Right ventricle myocardium superior (tissue), 1 donor: ENCODE measurements at regions not wholly inside any gene's neighbourhood (a gene's known extent, or its start where the extent isn't known, plus 50 kb on each side); places are given as distances from the start of the nearest gene placed in this dataset.
"Not testable (repeated sequence)": the region's sequence is repeated elsewhere in the genome, so short reads cannot be mapped to it uniquely, and the experiment has no call there.

Experiments used
- ATAC-seq: fragments of 200-7000 bp; cut with Tn5 transposase; one replicate; pipeline ENCODE4 v1.9.1; 2020; ENCODE audit warnings: mild to moderate bottlenecking; ENCODE audit not compliant: poor library complexity
- DNase-seq: peaks from one replicate; pipeline ENCODE4 v3.0.0-alpha.2; 2020
- intact Hi-C: fragments of 100-400 bp; cut with DNase I; formaldehyde crosslinking; loops from one replicate; pipeline ENCODE4 v1.11.2; 2022
- donor health status: DM: no; HTN: yes; CAD: no; lungs with severe emphysema.

GRCh38 chr13:104608331-104608730, 1542.1 kb upstream of the SLC10A2 start:
- ATAC-seq (no peak), DNase-seq (no peak)
- intact Hi-C loops: no loop called here

DNA sequence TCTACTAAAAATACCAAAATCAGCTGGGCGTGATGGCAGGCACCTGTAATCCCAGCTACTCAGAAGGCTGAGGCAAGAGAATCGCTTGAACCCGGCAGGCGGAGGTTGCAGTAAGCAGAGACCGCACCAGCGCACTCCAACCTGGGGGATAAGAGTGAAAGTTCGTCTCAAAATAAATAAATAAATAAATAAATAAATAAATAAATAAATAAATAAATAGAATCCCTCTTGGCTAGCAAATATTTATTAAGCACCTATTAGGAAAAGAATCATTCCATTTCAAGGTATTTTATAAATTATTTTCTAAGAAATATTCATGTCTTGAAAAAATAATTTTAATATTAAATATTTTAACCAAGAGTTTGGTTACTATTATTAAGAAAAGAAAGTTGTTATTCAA, 1539.2 kb upstream of the SLC10A2 start:
- DNase-seq, intact Hi-C loops, ATAC-seq: not testable (repeated sequence)

- DNase-seq (no peak), ATAC-seq (no peak)
- intact Hi-C loops: no loop called here
Measured at GRCh38 chr13:104597546-104598180, 1531.4 kb upstream of the SLC10A2 start.

- intact Hi-C loops: no loop called here
- ATAC-seq (no peak), DNase-seq (no peak)
Measured at GRCh38 chr13:104595511-104595910, 1529.3 kb upstream of the SLC10A2 start.

DNA sequence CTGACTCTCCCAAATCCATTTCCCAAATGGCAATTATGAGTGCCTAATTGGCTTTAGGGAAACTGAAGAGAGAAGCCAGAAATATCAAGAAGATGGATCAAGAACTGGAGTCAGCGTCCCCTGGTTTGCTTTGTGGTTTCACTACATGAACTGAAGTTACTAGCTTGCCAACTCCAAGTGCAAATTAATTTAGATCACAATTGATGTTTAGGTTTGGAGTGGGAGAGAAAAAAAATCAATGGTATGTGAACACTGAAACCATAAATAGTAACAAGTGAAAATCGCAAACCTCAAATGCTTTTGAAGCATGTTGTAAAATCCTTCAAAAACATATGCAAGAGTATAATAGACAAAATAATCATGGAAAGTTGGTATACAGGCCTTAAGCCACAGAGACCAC, 1528.6 kb upstream of the SLC10A2 start:
- no peak for DNase-seq
- no peak for ATAC-seq
- intact Hi-C loops: no loop called here

DNA sequence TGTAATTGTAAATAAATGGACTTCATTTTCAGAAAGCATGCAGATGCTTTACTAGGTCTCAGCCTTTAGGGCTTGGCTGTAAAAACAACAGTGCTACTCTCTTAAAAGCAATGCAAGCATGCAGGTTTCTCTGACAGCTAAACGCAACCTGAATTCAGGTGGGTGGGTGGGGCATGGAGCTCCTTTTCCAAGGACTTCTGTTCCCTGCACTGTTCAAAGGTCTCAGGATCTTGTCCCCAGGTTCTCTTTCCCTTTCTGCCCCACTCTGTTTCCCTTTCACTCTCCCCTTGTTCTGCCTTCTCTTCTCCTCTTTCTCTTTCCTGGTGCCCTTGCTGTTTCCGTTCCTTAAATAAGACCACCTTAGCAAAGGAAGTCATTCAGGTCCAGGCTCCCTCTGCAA, 1527.5 kb upstream of the SLC10A2 start:
- DNase-seq: no peak
- ATAC-seq: no peak

GRCh38 chr13:104593251-104593576, 1527.0 kb upstream of the SLC10A2 start:
- ATAC-seq: no peak
- DNase-seq: no peak
- intact Hi-C loops: no loop called here

More for the DNA sequence above, 1527.5 kb upstream of the SLC10A2 start:
- intact Hi-C loops: no loop called here

DNA sequence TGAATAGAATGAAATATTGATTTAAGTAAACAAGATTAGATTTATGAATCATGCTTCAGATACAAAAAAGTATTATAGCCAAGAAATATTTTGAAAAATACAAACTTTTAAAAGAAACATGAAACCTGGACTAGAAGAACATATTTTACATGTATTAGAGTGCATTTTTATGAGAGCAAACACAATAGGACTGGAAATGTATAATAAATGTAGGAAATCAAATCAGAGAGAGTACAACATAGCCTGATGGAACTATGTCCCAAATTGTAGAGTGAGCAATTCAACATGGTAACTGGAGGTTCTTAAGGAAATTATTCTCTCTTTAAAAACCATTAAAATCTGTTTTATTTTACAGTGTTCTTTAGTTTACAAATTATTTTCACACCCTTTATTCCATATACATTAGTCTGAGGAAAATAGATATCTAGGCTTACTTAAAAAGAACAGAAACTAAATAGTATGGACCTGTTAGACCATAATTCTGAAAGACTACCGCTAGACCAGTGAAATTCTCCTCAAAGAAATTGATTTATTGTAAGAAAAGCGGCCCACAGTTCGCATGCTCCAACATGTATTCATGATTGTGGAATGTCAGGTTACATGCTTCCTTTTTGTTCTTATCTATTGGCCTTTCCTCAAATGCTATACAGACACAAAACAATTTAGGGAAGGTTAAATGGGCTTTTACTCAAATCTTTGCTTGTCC, 1526.5 kb upstream of the SLC10A2 start:
- DNase-seq (no peak), ATAC-seq (no peak)
- intact Hi-C loops: no loop called here

GRCh38 chr13:104592127-104592526, 1525.9 kb upstream of the SLC10A2 start:
- ATAC-seq (no peak), DNase-seq (no peak)
- intact Hi-C loops: no loop called here

DNA sequence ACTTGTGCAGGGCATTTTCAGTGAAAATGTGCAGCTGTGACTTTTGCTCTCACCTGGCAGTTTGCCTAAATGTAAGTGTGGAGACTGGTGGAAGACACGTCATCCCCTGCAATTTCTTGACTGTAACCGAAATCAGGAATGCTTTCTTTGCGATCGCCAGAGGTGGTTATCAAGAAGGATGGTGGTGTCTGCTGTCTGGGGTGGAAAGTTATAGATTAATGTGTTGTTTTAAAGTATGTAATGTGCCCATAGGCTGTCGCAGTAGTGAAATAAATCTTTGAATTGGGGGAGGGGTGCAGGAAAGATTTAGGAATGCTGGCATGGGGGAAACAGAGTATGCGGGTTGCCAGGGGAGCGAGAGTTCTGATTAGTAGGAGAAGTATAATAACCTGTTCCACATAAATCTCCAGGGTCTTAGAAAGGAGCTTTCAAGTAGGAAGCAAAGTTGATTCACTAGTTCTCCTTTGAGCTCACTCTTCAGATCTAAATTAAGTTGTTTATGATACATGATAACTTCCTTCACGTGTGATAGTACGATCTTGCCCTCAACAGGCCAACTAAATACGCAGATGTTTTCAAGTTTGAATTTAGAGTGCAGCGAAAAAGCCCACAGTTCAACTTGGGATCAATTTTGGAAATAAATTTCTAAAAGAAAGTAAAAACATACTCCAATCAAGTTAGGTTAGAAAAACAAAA, 1520.0 kb upstream of the SLC10A2 start:
- DNase-seq (no peak), ATAC-seq (no peak)
- intact Hi-C loops: no loop called here

- DNase-seq: no peak
- intact Hi-C loops: no loop called here
- ATAC-seq: no peak
Measured at GRCh38 chr13:104584481-104584880, 1518.3 kb upstream of the SLC10A2 start.

DNA sequence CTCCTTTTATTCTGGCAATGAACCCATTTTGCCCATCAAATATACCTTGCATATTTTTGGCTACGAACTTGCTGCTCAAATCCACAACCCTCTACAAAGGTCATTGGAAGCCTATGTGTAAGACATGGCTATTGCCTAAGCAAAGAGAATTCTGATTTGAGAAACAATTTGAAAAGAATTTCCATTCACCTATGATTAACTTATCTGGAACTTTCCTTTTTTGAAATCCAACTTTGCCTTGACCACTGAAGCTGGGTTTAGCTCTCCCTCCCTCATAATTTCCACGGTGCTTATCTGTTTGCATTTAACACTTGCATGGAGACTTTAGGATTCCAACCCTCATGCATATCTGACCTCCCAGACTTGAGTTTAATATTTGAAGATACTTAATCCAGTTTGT, 1514.7 kb upstream of the SLC10A2 start:
- ATAC-seq: no peak
- intact Hi-C loops: no loop called here

DNA sequence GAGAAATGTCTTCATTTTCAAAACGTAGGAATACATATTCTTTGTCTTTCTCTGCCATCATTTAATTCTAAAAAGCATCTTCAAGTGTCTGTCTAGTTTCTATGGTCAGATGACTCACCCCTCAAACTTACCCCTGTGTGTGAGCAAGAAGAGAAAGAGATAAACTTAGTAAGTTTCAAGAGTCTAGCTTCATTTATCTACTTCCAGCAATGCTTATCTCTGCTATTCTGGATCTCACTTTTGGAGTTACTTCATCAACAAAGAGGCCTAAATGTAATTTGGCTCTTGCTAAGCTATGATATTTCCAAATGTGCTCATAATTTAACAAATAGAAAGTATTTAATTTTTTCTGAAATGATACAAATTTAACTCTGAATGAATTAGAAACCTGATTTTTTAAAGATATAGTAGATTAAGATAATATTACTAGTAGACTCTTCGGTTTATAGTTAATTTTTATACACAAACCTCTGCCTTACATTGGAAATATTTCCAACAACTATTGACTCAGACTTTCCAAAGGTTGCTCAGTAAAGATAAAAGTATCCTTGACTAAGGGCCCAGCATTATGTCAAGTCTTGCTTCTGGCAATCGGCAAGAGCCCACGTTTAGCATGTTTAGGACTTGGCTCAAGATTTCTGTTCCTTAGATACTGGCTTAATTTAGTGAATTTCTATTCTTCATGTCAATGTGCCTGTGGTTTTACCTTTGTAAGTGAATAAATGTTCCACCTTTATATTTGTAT, 1511.0 kb upstream of the SLC10A2 start:
- no peak for DNase-seq
- intact Hi-C loops: loop anchor here (10.0 kb wide), 1 partner anchor 1958 kb away; the partner anchor contains the start of gene EFNB2
- ATAC-seq: no peak

More for the DNA sequence above, 1514.7 kb upstream of the SLC10A2 start:
- DNase-seq: no peak

- DNase-seq (no peak), ATAC-seq (no peak)
- intact Hi-C loops: loop anchor here (10.0 kb wide), 1 partner anchor 1963 kb away; the partner anchor contains the start of gene EFNB2
Measured at GRCh38 chr13:104571893-104572229, 1505.6 kb upstream of the SLC10A2 start.

DNA sequence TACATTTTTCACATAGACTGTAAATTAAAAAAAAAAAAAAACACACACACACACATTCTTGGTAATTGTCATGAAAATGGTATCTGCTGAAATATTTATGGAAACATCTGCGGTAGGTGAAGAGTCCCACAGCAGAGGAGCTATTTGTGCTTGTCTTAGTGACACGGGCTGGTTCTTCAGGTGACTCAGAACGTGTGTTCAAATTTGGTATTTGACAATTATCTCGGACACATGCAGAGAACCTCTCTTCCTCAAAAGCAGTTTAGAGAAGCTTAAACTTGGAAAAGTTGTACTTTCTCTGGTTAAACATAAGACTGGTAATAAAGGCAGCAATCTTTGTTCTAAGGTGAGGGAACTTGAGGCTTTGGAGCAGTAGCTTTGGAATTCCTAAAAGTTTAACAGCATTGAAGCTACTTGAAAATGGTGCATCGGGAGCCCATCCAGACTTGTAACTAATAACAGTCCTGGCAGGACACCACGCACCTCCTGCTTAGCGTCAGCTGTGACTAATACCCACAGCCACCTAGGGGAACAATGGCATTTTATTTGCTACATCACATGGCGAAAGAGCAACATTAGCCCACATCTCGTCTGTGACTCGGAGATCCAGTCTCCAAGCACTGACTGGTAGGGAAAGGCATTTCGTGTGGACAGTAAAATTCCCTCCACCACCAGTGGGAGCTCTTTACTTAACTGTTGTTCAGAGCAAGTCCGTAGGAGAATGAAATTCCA, 1505.1 kb upstream of the SLC10A2 start:
- peak; percentile 80 for ATAC-seq
- no peak for DNase-seq
- intact Hi-C loops: loop anchor here (10.0 kb wide), 1 partner anchor 1963 kb away; the partner anchor contains the start of gene EFNB2

GRCh38 chr13:104567114-104567513, 1500.9 kb upstream of the SLC10A2 start:
- intact Hi-C loops: no loop called here
- ATAC-seq: no peak

GRCh38 chr13:104565888-104566287, 1499.7 kb upstream of the SLC10A2 start:
- ATAC-seq (no peak), DNase-seq (no peak)
- intact Hi-C loops: no loop called here

More at GRCh38 chr13:104567114-104567513, 1500.9 kb upstream of the SLC10A2 start:
- DNase-seq: no peak

- ATAC-seq: no peak
- DNase-seq: no peak
- intact Hi-C loops: no loop called here
Measured at GRCh38 chr13:104553896-104554295, 1487.7 kb upstream of the SLC10A2 start.

- DNase-seq (no peak), ATAC-seq (no peak)
- intact Hi-C loops: no loop called here
Measured at GRCh38 chr13:104553186-104553585, 1487.0 kb upstream of the SLC10A2 start.
